GM23338 (cell line): ENCODE measurements at regions not wholly inside any gene's neighbourhood (a gene's known extent, or its start where the extent isn't known, plus 50 kb on each side); places are given as distances from the start of the nearest gene placed in this dataset.

ENCODE experiments used
- CREB1 ChIP-seq: fragments of 250-450 bp; sonication (Bioruptor Pico); IDR thresholded peaks from 2 replicates; pipeline ENCODE4 v1.5.0; 2020; ENCODE audit warnings: low read depth, mild to moderate bottlenecking, moderate library complexity
- CTCF ChIP-seq, 2 experiments: fragments of 200-600 bp in 1 of 2; sonication (generic) in 1 of 2; conservative IDR thresholded peaks; 2 replicates each; pipeline versions ENCODE4 v1.5.1 to v1.6.1; 2016 to 2017; ENCODE audit warnings: antibody characterized with exemption in 2 of 2, low read depth in 2 of 2, mild to moderate bottlenecking in 2 of 2, moderate library complexity in 1 of 2
- ETS1 ChIP-seq: IDR thresholded peaks from 2 replicates; pipeline ENCODE4 v1.6.1; 2016; ENCODE audit warnings: antibody characterized with exemption
- EZH2 ChIP-seq: fragments of 200-600 bp; sonication (generic); IDR thresholded peaks from one replicate; pipeline ENCODE4 v1.8.0; 2017; ENCODE audit warnings: antibody characterized with exemption, mild to moderate bottlenecking, low read depth; ENCODE audit not compliant: unreplicated experiment
- EZH2phosphoT487 ChIP-seq: fragments of 200-600 bp; sonication (generic); IDR thresholded peaks from one replicate; pipeline ENCODE4 v1.8.1; 2018; ENCODE audit warnings: antibody characterized with exemption; ENCODE audit not compliant: unreplicated experiment
- JUNB ChIP-seq: IDR thresholded peaks from one replicate; pipeline ENCODE4 v1.6.1; 2016; ENCODE audit warnings: antibody characterized with exemption; ENCODE audit not compliant: unreplicated experiment
- NANOG ChIP-seq: IDR thresholded peaks from 2 replicates; pipeline ENCODE4 v1.6.1; 2016; ENCODE audit warnings: antibody characterized with exemption, borderline replicate concordance
- POLR2AphosphoS5 ChIP-seq: IDR thresholded peaks from 2 replicates; pipeline ENCODE4 v1.6.1; 2016; ENCODE audit warnings: antibody characterized with exemption, low read depth
- REST ChIP-seq: IDR thresholded peaks from one replicate; pipeline ENCODE4 v1.6.1; 2018; ENCODE audit warnings: antibody characterized with exemption; ENCODE audit not compliant: unreplicated experiment
- STAT1 ChIP-seq: IDR thresholded peaks from one replicate; pipeline ENCODE4 v1.6.1; 2016; ENCODE audit warnings: antibody characterized with exemption; ENCODE audit not compliant: unreplicated experiment
- ZNF114 ChIP-seq: fragments of 250-450 bp; sonication (Bioruptor Pico); IDR thresholded peaks from 2 replicates; pipeline ENCODE4 v1.5.0; 2020; ENCODE audit warnings: mild to moderate bottlenecking, moderate library complexity
- ZNF331 ChIP-seq: fragments of 250-450 bp; sonication (Bioruptor Pico); IDR thresholded peaks from 2 replicates; pipeline ENCODE4 v1.5.0; 2020; ENCODE audit warnings: low read depth, mild to moderate bottlenecking, moderate library complexity
- ZNF462 ChIP-seq: fragments of 250-450 bp; sonication (Bioruptor Pico); IDR thresholded peaks from 2 replicates; pipeline ENCODE4 v1.5.0; 2020; ENCODE audit warnings: mild to moderate bottlenecking, moderate library complexity

- TF ChIP-seq EZH2phosphoT487 (no peak), CREB1 (CRISPR knock-in tag) (no peak), EZH2 (no peak), JUNB (no peak), REST (no peak), CTCF (conservative IDR thresholded peaks at IDR 0.05; ENCODE audit: low read depth in 2 of 2) (no peak), ETS1 (no peak), POLR2AphosphoS5 (no peak), NANOG (no peak), ZNF462 (CRISPR knock-in tag) (no peak), ZNF331 (no peak), STAT1 (no peak), ZNF114 (CRISPR knock-in tag) (no peak)
Observed at GRCh38 chr13:70911286-70911685, 803.0 kb upstream of the KLHL1 start.
